ENCODE measurements at regions not wholly inside any gene's neighbourhood (a gene's known extent, or its start where the extent isn't known, plus 50 kb on each side); places are given as distances from the start of the nearest gene placed in this dataset.
"Not testable (repeated sequence)": the region's sequence is repeated elsewhere in the genome, so short reads cannot be mapped to it uniquely, and the experiment has no call there.

- DNase-seq = no peak
Measured at GRCh38 chr7:114279901-114280300, 134.7 kb upstream of the FOXP2 start.

GRCh38 chr7:114273218-114273617 is 141.4 kb upstream of the FOXP2 start:
- DNase-seq = no peak

GRCh38 chr7:114269714-114270113 is 144.9 kb upstream of the FOXP2 start:
- DNase-seq = peak; percentile 39

- DNase-seq = not testable (repeated sequence)
Measured at GRCh38 chr7:114267550-114267949, 147.1 kb upstream of the FOXP2 start.

GRCh38 chr7:114264023-114264422 is 150.6 kb upstream of the FOXP2 start:
- DNase-seq = no peak

- DNase-seq = no peak
Measured at GRCh38 chr7:114263219-114263618, 151.4 kb upstream of the FOXP2 start.

GRCh38 chr7:114255404-114255841 is 159.2 kb upstream of the FOXP2 start:
- DNase-seq = no peak

GRCh38 chr7:114243646-114244045 is 171.0 kb upstream of the FOXP2 start:
- no peak for DNase-seq

GRCh38 chr7:114242992-114243507 is 171.6 kb upstream of the FOXP2 start:
- DNase-seq = no peak

GRCh38 chr7:114229246-114229645 is 185.4 kb upstream of the FOXP2 start:
- DNase-seq = no peak

GRCh38 chr7:114225784-114226183 is 188.8 kb upstream of the FOXP2 start:
- no peak for DNase-seq

- no peak for DNase-seq
Measured at GRCh38 chr7:114218283-114218682, 196.3 kb upstream of the FOXP2 start.

- no peak for DNase-seq
Measured at GRCh38 chr7:114217026-114217806, 197.4 kb upstream of the FOXP2 start.

- DNase-seq = no peak
Measured at GRCh38 chr7:114214466-114214865, 200.1 kb upstream of the FOXP2 start.

- DNase-seq = no peak
Measured at GRCh38 chr7:114212721-114213429, 201.7 kb upstream of the FOXP2 start.

- DNase-seq = no peak
Measured at GRCh38 chr7:114209968-114210367, 204.6 kb upstream of the FOXP2 start.

- DNase-seq = no peak
Measured at GRCh38 chr7:114206688-114207087, 207.9 kb upstream of the FOXP2 start.

GRCh38 chr7:114196517-114196916 is 218.1 kb upstream of the FOXP2 start:
- DNase-seq = no peak

GRCh38 chr7:114190387-114190786 is 224.2 kb upstream of the FOXP2 start:
- DNase-seq = no peak

- DNase-seq = no peak
Measured at GRCh38 chr7:114183311-114184088, 231.1 kb upstream of the FOXP2 start.

- no peak for DNase-seq
Measured at GRCh38 chr7:114182837-114183236, 231.8 kb upstream of the FOXP2 start.

GRCh38 chr7:114181280-114181679 is 233.3 kb upstream of the FOXP2 start:
- no peak for DNase-seq

- DNase-seq = no peak
Measured at GRCh38 chr7:114180556-114181266, 233.9 kb upstream of the FOXP2 start.

Data from NCI-H748 treated with DMSO at 0.1 percent for 48 hours (cell line).